A549 (cell line): ENCODE measurements at regions not wholly inside any gene's neighbourhood (a gene's known extent, or its start where the extent isn't known, plus 50 kb on each side); places are given as distances from the start of the nearest gene placed in this dataset.

Source experiments
- ATAC-seq, 2 experiments: fragments of 200-7000 bp in 1 of 2; fragments of >200 bp in 1 of 2; cut with Nextera tagmentation in 1 of 2; cut with Tn5 transposase in 1 of 2; 3 replicates each; pipeline versions ENCODE4 v1.8.0 to v1.9.1; 2018 to 2020; ENCODE audit warnings: mild to moderate bottlenecking in 1 of 2, moderate library complexity in 1 of 2
- CTCF ChIA-PET: fragments of 300-600 bp; sonication (Branson Sonifier 250); formaldehyde crosslinking; extraction: SDS; loops from one replicate; lab custom pipeline; 2021; ENCODE audit warnings: antibody characterized with exemption, inconsistent platforms; lab: Yijun Ruan, JAX
- POLR2A ChIA-PET: fragments of 350-600 bp; formaldehyde crosslinking; extraction: SDS; loops from one replicate; lab custom pipeline; 2021; ENCODE audit warnings: antibody characterized with exemption, inconsistent platforms; lab: Yijun Ruan, JAX
- DNase-seq, 2 experiments: peaks; one replicate each; pipeline versions ENCODE4 v3.0.0 to v3.0.0-alpha.2; 2011 to 2016; ENCODE audit warnings: low read depth in 1 of 2, low spot score in 1 of 2
- FAIRE-seq: peaks from 2 replicates; lab custom pipeline; 2011; peaks lifted over from hg19 to GRCh38; lab: Jason Lieb, UNC
- H3K27ac ChIP-seq, 2 experiments: fragments of >200 bp; sonication (Bioruptor Twin); formaldehyde crosslinking; 3 replicates each; pipeline ENCODE4 v1.5.1; 2016 to 2017
- H3K4me1 ChIP-seq: fragments of >200 bp; sonication (Bioruptor Twin); formaldehyde crosslinking; 3 replicates; pipeline ENCODE4 v1.6.1; 2016
- H3K4me2 ChIP-seq: fragments of >200 bp; sonication (Bioruptor Twin); formaldehyde crosslinking; 3 replicates; pipeline ENCODE4 v1.6.1; 2016
- H3K4me3 ChIP-seq: fragments of >200 bp; sonication (Bioruptor Twin); formaldehyde crosslinking; 3 replicates; pipeline ENCODE4 v1.5.1; 2016
- H3K9me3 ChIP-seq: fragments of >200 bp; sonication (Bioruptor Twin); formaldehyde crosslinking; 3 replicates; pipeline ENCODE4 v1.6.1; 2016
- ATOH8 ChIP-seq: fragments of 250-450 bp; sonication (Bioruptor Pico); IDR thresholded peaks from 2 replicates; pipeline ENCODE4 v1.5.0; 2020; ENCODE audit warnings: low read depth, mild to moderate bottlenecking, moderate library complexity
- CTCF ChIP-seq: fragments of >200 bp; sonication (Bioruptor Twin); formaldehyde crosslinking; IDR thresholded peaks from 3 replicates; pipeline ENCODE4 v1.5.1; 2016
- HOXB5 ChIP-seq: fragments of 250-450 bp; sonication (Bioruptor Pico); IDR thresholded peaks from 2 replicates; pipeline ENCODE4 v1.5.0; 2020; ENCODE audit warnings: mild to moderate bottlenecking, moderate library complexity
- JUN ChIP-seq, 2 experiments: fragments of >200 bp; sonication (Bioruptor Twin); formaldehyde crosslinking; IDR thresholded peaks; 2 replicates in 1 of 2; 3 replicates in 1 of 2; pipeline ENCODE4 v1.6.1; 2016 to 2017
- KDM1A ChIP-seq: fragments of 200-600 bp; sonication (generic); IDR thresholded peaks from 2 replicates; pipeline ENCODE4 v1.6.1; 2016; ENCODE audit warnings: low read depth, mild to moderate bottlenecking
- NFE2L2 ChIP-seq: fragments of 150-350 bp; conservative IDR thresholded peaks from 2 replicates; pipeline ENCODE4 v1.6.1; 2014; ENCODE audit warnings: low read length
- PBX3 ChIP-seq: IDR thresholded peaks from 2 replicates; pipeline ENCODE4 v1.6.1; 2012
- RAD21 ChIP-seq, 2 experiments: fragments of >200 bp in 1 of 2; sonication (Bioruptor Twin) in 1 of 2; formaldehyde crosslinking in 1 of 2; IDR thresholded peaks in 1 of 2; conservative IDR thresholded peaks in 1 of 2; 2 replicates in 1 of 2; 3 replicates in 1 of 2; pipeline ENCODE4 v1.6.1; 2012 to 2018; ENCODE audit warnings: inconsistent platforms in 1 of 2
- SMC3 ChIP-seq: fragments of >200 bp; sonication (Bioruptor Twin); formaldehyde crosslinking; IDR thresholded peaks from 3 replicates; pipeline ENCODE4 v1.6.1; 2018; ENCODE audit warnings: inconsistent platforms
- WGBS: methylation state at CpG from one replicate; pipeline ENCODE4 v1.1.6; 2017; ENCODE audit errors: missing lambda C conversion rate; 5-methylcytosine and 5-hydroxymethylcytosine counted together

GRCh38 chr1:5747426-5748285 lies 244.6 kb downstream of the NPHP4 start (continued):
- TF ChIP-seq PBX3 (no peak), KDM1A (no peak), HOXB5 (CRISPR knock-in tag) (no peak)

- Histone ChIP-seq H3K4me2 (no peak overlapping the region), H3K9me3 (no peaks in the 10 kb centered on the region), H3K4me1 (no peaks in the 10 kb centered on the region), H3K4me3 (no peak overlapping the region), H3K27ac (no peak overlapping the region)
- ChIA-PET POLR2A (no interaction called here), CTCF (interaction anchor here (0.9 to 5.0 kb wide), 13 partner anchors 9 to 1840 kb away, joined by 3 to 53 read pairs (median 8); no protein-coding TSS in a partner anchor)
- no peak for DNase-seq
- no peak for ATAC-seq
- no peak for FAIRE-seq
- WGBS, result 34% methylated on average over 5 of the region's 15 CpGs
- no peak for TF ChIP-seq JUN (IDR thresholded peaks at IDR 0.05)
- peak; percentile 20; the same call in 1 of the 2 replicates for TF ChIP-seq NFE2L2
These were observed 245.4 kb downstream of the NPHP4 start for GRCh38 chr1:5746611-5747425.

- 0% methylated on average over 5 of the region's 21 CpGs for WGBS
- POLR2A ChIA-PET, result no interaction called here
- peak; percentile 78 to 81 for TF ChIP-seq RAD21 (conservative IDR thresholded peaks at IDR 0.05 in 1 of 2, IDR thresholded peaks at IDR 0.05 in 1 of 2)
- peak; percentile 72 for TF ChIP-seq SMC3
- no peak for TF ChIP-seq ATOH8 (CRISPR knock-in tag)
- TF ChIP-seq CTCF, result peak; percentile 73
- DNase-seq (peak; percentile 71 to 80), ATAC-seq (peak; percentile 79 to 97), FAIRE-seq (no peak)
- H3K9me3 ChIP-seq, result no peaks in the 10 kb centered on the region
- H3K27ac ChIP-seq, result no peak overlapping the region
- H3K4me2 ChIP-seq, result no peak overlapping the region
- H3K4me3 ChIP-seq, result no peak overlapping the region
- CTCF ChIA-PET, result interaction anchor here (0.7 to 5.0 kb wide), 35 partner anchors 10 to 1839 kb away, joined by 3 to 53 read pairs (median 4); no protein-coding TSS in a partner anchor
- no peaks in the 10 kb centered on the region for H3K4me1 ChIP-seq
These were observed 246.2 kb downstream of the NPHP4 start for GRCh38 chr1:5745800-5746610.
